H9 (cell line): ENCODE measurements at regions not wholly inside any gene's neighbourhood (a gene's known extent, or its start where the extent isn't known, plus 50 kb on each side); places are given as distances from the start of the nearest gene placed in this dataset.

ENCODE experiments used
- DNase-seq: peaks from one replicate; pipeline ENCODE4 v3.0.0-alpha.2; 2017
- H2AFZ ChIP-seq: one replicate; pipeline ENCODE4 v1.6.1; 2013; ENCODE audit warnings: mild to moderate bottlenecking, low read length, control low read depth, moderate library complexity
- H2AK5ac ChIP-seq: 2 replicates; pipeline ENCODE4 v1.6.1; 2013; ENCODE audit warnings: low read length, control low read depth, mixed read lengths; ENCODE audit not compliant: insufficient read length
- H2BK120ac ChIP-seq: one replicate; pipeline ENCODE4 v1.6.1; 2013; ENCODE audit warnings: low read depth, mild to moderate bottlenecking, low read length, control low read depth, inconsistent platforms; ENCODE audit not compliant: poor library complexity, severe bottlenecking
- H2BK12ac ChIP-seq: 2 replicates; pipeline ENCODE4 v1.6.1; 2013; ENCODE audit warnings: low read length, control low read depth, mixed read lengths, low read depth; ENCODE audit not compliant: insufficient read length
- H2BK15ac ChIP-seq: 2 replicates; pipeline ENCODE4 v1.6.1; 2013; ENCODE audit warnings: low read depth, low read length, control low read depth
- H2BK20ac ChIP-seq: one replicate; pipeline ENCODE4 v1.6.1; 2013; ENCODE audit warnings: low read depth, mild to moderate bottlenecking, low read length, control low read depth, inconsistent platforms; ENCODE audit not compliant: poor library complexity, severe bottlenecking
- H2BK5ac ChIP-seq: 2 replicates; pipeline ENCODE4 v1.6.1; 2013; ENCODE audit warnings: low read length, control low read depth, mixed read lengths; ENCODE audit not compliant: insufficient read length
- H3K14ac ChIP-seq: 2 replicates; pipeline ENCODE4 v1.6.1; 2013; ENCODE audit warnings: low read length, control low read depth; ENCODE audit not compliant: insufficient read depth
- H3K18ac ChIP-seq: 2 replicates; pipeline ENCODE4 v1.6.1; 2013; ENCODE audit warnings: low read depth, mild to moderate bottlenecking, mixed read lengths, low read length, control low read depth; ENCODE audit not compliant: insufficient read length
- H3K23ac ChIP-seq: 2 replicates; pipeline ENCODE4 v1.6.1; 2013; ENCODE audit warnings: low read length, control low read depth, mixed read lengths, low read depth; ENCODE audit not compliant: insufficient read length
- H3K23me2 ChIP-seq: 2 replicates; pipeline ENCODE4 v1.6.1; 2013; ENCODE audit warnings: low read depth, mild to moderate bottlenecking, mixed read lengths, low read length, control low read depth; ENCODE audit not compliant: insufficient read length, poor library complexity, severe bottlenecking
- H3K27ac ChIP-seq: 2 replicates; pipeline ENCODE4 v1.5.1; 2013; ENCODE audit warnings: low read length, control low read depth, mixed read lengths, low read depth; ENCODE audit not compliant: insufficient read length
- H3K27me3 ChIP-seq: 2 replicates; pipeline ENCODE4 v1.6.1; 2013; ENCODE audit warnings: low read length, control low read depth, inconsistent platforms; ENCODE audit not compliant: insufficient read depth
- H3K4ac ChIP-seq: 2 replicates; pipeline ENCODE4 v1.6.1; 2013; ENCODE audit warnings: low read depth, mild to moderate bottlenecking, control low read depth, inconsistent platforms, low read length, moderate library complexity
- H3K4me1 ChIP-seq: 2 replicates; pipeline ENCODE4 v1.6.1; 2013; ENCODE audit warnings: low read length, control low read depth, inconsistent platforms; ENCODE audit not compliant: insufficient read depth
- H3K4me2 ChIP-seq: 2 replicates; pipeline ENCODE4 v1.6.1; 2013; ENCODE audit warnings: low read length, control low read depth, mixed read lengths; ENCODE audit not compliant: insufficient read length, insufficient read depth
- H3K56ac ChIP-seq: 2 replicates; pipeline ENCODE4 v1.6.1; 2013; ENCODE audit warnings: low read depth, mild to moderate bottlenecking, mixed read lengths, low read length, control low read depth; ENCODE audit not compliant: insufficient read length
- H3K79me1 ChIP-seq: 2 replicates; pipeline ENCODE4 v1.6.1; 2013; ENCODE audit warnings: low read depth, mild to moderate bottlenecking, moderate library complexity, low read length, control low read depth, inconsistent platforms; ENCODE audit not compliant: insufficient read depth, poor library complexity, severe bottlenecking
- H3K79me2 ChIP-seq: 2 replicates; pipeline ENCODE4 v1.6.1; 2013; ENCODE audit warnings: low read length, control low read depth, inconsistent platforms; ENCODE audit not compliant: insufficient read depth
- H3K9ac ChIP-seq: 2 replicates; pipeline ENCODE4 v1.6.1; 2013; ENCODE audit warnings: low read length, control low read depth, mixed read lengths; ENCODE audit not compliant: insufficient read length; ENCODE audit errors: extremely low read depth
- H3K9me3 ChIP-seq: one replicate; pipeline ENCODE4 v1.6.1; 2013; ENCODE audit warnings: low read depth, low read length, inconsistent platforms; ENCODE audit not compliant: control insufficient read depth
- H3T11ph ChIP-seq: one replicate; pipeline ENCODE4 v1.6.1; 2013; ENCODE audit warnings: mild to moderate bottlenecking, low read length, control low read depth, inconsistent platforms
- H4K20me1 ChIP-seq: one replicate; pipeline ENCODE4 v1.6.1; 2013; ENCODE audit not compliant: control insufficient read depth, insufficient read length, insufficient read depth
- H4K5ac ChIP-seq: 2 replicates; pipeline ENCODE4 v1.6.1; 2013; ENCODE audit warnings: low read depth, mild to moderate bottlenecking, mixed read lengths, low read length, control low read depth; ENCODE audit not compliant: insufficient read length
- H4K8ac ChIP-seq: replicated peaks from 2 replicates; pipeline ENCODE4 v1.6.1; 2013; ENCODE audit warnings: low read length, control low read depth, mixed read lengths, low read depth; ENCODE audit not compliant: insufficient read length
- H4K91ac ChIP-seq: 2 replicates; pipeline ENCODE4 v1.6.1; 2013; ENCODE audit warnings: low read depth, mild to moderate bottlenecking, moderate library complexity, mixed read lengths, low read length, control low read depth; ENCODE audit not compliant: insufficient read length
- H3K27ac Mint-ChIP-seq, 3 experiments: 2 replicates in 2 of 3; 3 replicates in 1 of 3; pipeline ENCODE4 v1.8.0; 2020 to 2021; ENCODE audit warnings: mixed read lengths in 3 of 3, mild to moderate bottlenecking in 1 of 3, moderate library complexity in 1 of 3
- H3K27me3 Mint-ChIP-seq: 2 replicates; pipeline ENCODE4 v1.8.0; 2021; ENCODE audit warnings: low read depth, mild to moderate bottlenecking, moderate library complexity, mixed read lengths
- H3K36me3 Mint-ChIP-seq, 3 experiments: 2 replicates in 2 of 3; 3 replicates in 1 of 3; pipeline ENCODE4 v1.8.0; 2020 to 2021; ENCODE audit warnings: low read depth in 3 of 3, mixed read lengths in 3 of 3; ENCODE audit not compliant: insufficient read depth in 1 of 3
- H3K4me1 Mint-ChIP-seq, 2 experiments: 2 replicates each; pipeline ENCODE4 v1.8.0; 2020; ENCODE audit warnings: mixed read lengths in 2 of 2
- H3K4me3 Mint-ChIP-seq, 2 experiments: 2 replicates in 1 of 2; 3 replicates in 1 of 2; pipeline ENCODE4 v1.8.0; 2020 to 2021; ENCODE audit warnings: mild to moderate bottlenecking in 2 of 2, mixed read lengths in 2 of 2, moderate library complexity in 1 of 2
- H3K9me3 Mint-ChIP-seq, 2 experiments: 2 replicates in 1 of 2; 3 replicates in 1 of 2; pipeline ENCODE4 v1.8.0; 2020; ENCODE audit warnings: mild to moderate bottlenecking in 2 of 2, mixed read lengths in 2 of 2, moderate library complexity in 1 of 2
- WGBS: extraction: QIAGEN DNeasy Blood & Tissue Kit; methylation state at CpG from one replicate; pipeline ENCODE4 v1.1.7; 2013; ENCODE audit warnings: missing lambda C conversion rate, low lambda C conversion rate, mixed read lengths; ENCODE audit not compliant: insufficient read length; ENCODE audit errors: extremely low coverage; 5-methylcytosine and 5-hydroxymethylcytosine counted together
- TF ChIP-seq, protein P1 (sequence below): fragments of 200-600 bp; sonication (generic); conservative IDR thresholded peaks from 3 replicates; pipeline ENCODE4 v1.8.0; 2021; ENCODE audit warnings: antibody characterized with exemption, mild to moderate bottlenecking

DNA sequence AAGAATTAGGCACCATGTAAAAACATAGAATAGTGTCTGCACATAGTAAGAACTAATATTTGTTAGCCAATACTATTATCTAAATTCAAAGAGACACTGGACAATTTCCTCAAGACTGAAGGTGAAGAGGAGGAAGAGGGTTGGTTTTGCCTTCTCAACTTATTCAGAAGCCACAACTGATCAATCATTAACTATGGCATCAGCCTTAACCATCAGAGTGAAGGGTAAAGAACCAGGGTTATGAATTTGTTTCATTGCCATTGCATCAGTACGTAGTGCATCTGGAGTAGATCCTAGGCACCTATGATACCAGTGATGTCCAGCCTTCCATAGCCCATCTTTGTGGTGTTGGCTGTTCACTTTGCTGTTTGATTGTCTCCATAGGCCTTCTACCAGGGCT is 421.7 kb upstream of the DEPDC1 start:
- Histone ChIP-seq H2AFZ (no peak overlapping the region), H3K14ac (no peak overlapping the region), H3K23ac (no peak overlapping the region), H4K8ac (no peak overlapping the region), H3K9ac (no peak overlapping the region), H3K27me3 (no peaks in the 10 kb centered on the region), H2BK120ac (no peak overlapping the region), H3K4me2 (no peak overlapping the region), H3K56ac (no peak overlapping the region), H2BK12ac (no peak overlapping the region), H4K20me1 (no peaks in the 10 kb centered on the region), H3K18ac (no peak overlapping the region), H3K23me2 (no peaks in the 10 kb centered on the region), H3K4ac (no peak overlapping the region), H2BK15ac (no peak overlapping the region), H4K5ac (no peak overlapping the region), H2BK20ac (no peak overlapping the region), H3K4me1 (no peaks in the 10 kb centered on the region), H3K27ac (no peak overlapping the region), H2AK5ac (no peak overlapping the region), H3K79me2 (no peaks in the 10 kb centered on the region), H3K79me1 (no peaks in the 10 kb centered on the region), H3T11ph (no peak overlapping the region), H2BK5ac (no peak overlapping the region), H3K9me3 (no peaks in the 10 kb centered on the region), H4K91ac (no peak overlapping the region)
- Mint-ChIP-seq H3K9me3 (peaks cover 0 to 3% of the 10 kb centered on the region in 2 experiments; a peak in 1 of 5 replicates), H3K36me3 (peaks cover 0 to 4% (median 0%) of the 10 kb centered on the region in 3 experiments; a peak in 2 of 7 replicates), H3K4me3 (no peak overlapping the region), H3K27me3 (no peaks in the 10 kb centered on the region), H3K27ac (no peak overlapping the region), H3K4me1 (peaks cover 2 to 4% of the 10 kb centered on the region in 2 experiments; a peak in 3 of 4 replicates)
- DNase-seq, result no peak
- no CpG with 5 or more reads among the region's 1 CpG for WGBS
- TF ChIP-seq, protein P1, sequence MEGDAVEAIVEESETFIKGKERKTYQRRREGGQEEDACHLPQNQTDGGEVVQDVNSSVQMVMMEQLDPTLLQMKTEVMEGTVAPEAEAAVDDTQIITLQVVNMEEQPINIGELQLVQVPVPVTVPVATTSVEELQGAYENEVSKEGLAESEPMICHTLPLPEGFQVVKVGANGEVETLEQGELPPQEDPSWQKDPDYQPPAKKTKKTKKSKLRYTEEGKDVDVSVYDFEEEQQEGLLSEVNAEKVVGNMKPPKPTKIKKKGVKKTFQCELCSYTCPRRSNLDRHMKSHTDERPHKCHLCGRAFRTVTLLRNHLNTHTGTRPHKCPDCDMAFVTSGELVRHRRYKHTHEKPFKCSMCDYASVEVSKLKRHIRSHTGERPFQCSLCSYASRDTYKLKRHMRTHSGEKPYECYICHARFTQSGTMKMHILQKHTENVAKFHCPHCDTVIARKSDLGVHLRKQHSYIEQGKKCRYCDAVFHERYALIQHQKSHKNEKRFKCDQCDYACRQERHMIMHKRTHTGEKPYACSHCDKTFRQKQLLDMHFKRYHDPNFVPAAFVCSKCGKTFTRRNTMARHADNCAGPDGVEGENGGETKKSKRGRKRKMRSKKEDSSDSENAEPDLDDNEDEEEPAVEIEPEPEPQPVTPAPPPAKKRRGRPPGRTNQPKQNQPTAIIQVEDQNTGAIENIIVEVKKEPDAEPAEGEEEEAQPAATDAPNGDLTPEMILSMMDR, result no peak
